ENCODE measurements at regions not wholly inside any gene's neighbourhood (a gene's known extent, or its start where the extent isn't known, plus 50 kb on each side); places are given as distances from the start of the nearest gene placed in this dataset.

DNA sequence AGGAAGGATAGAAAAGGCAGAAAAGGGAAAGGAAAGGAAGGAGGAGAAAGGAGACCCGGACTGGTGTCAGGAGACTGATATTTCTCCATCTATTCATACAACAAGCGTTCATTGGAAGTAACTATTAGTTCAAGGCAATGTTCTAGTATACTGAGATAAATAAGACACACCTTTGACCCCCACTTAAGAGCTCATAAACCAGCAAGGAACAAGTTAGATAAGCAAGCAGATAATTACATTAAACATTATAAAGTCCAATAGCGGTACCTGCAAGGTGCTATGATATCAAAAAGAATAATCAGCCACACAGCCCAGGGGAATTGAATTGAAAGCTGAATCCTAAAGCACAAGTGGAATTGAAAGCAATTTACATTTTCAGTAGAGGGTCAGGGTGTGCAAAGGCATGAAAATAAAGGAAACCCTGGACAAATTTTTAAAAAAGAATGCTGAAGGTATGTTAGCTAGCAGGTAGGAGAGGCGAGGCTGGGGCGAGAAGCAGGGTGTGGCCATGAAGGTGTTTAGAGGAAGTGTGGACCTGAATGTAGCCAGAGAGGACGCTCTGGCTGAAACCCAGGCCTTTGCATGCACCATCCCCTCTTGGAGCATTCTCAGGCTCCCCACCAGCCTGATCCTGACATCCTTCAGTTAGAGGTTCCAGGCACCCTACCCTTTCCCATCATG lies 200.0 kb downstream of the SETD4 start:
- H3F3A ChIP-seq (ENCODE audit: insufficient read depth, low read length), result no peaks in the 10 kb centered on the region
- no peak overlapping the region for H2AFZ ChIP-seq (ENCODE audit: low read length)
- no peaks in the 10 kb centered on the region for H3K27me3 ChIP-seq (replicated peaks; ENCODE audit: insufficient read depth, low read length)
- no peaks in the 10 kb centered on the region for H4K20me1 ChIP-seq (ENCODE audit: insufficient read depth, low read length)
- no peak overlapping the region for H3K4me3 ChIP-seq (ENCODE audit: low read length)
- no peaks in the 10 kb centered on the region for H3K36me3 ChIP-seq (replicated peaks; ENCODE audit: insufficient read depth, low read length)
- no peak for DNase-seq
- no peak overlapping the region for H3K27ac ChIP-seq (ENCODE audit: low read length)
- no peak overlapping the region for H3K4me2 ChIP-seq (ENCODE audit: low read depth, low read length)
- H3K9ac ChIP-seq (ENCODE audit: low read length), result no peak overlapping the region
- TF ChIP-seq EZH2 (optimal IDR thresholded peaks at IDR 0.05; ENCODE audit: low read depth, low read length) (no peak), EZH2phosphoT487 (IDR thresholded peaks at IDR 0.05; ENCODE audit: low read length) (no peak)
- TF ChIP-seq, protein P1, sequence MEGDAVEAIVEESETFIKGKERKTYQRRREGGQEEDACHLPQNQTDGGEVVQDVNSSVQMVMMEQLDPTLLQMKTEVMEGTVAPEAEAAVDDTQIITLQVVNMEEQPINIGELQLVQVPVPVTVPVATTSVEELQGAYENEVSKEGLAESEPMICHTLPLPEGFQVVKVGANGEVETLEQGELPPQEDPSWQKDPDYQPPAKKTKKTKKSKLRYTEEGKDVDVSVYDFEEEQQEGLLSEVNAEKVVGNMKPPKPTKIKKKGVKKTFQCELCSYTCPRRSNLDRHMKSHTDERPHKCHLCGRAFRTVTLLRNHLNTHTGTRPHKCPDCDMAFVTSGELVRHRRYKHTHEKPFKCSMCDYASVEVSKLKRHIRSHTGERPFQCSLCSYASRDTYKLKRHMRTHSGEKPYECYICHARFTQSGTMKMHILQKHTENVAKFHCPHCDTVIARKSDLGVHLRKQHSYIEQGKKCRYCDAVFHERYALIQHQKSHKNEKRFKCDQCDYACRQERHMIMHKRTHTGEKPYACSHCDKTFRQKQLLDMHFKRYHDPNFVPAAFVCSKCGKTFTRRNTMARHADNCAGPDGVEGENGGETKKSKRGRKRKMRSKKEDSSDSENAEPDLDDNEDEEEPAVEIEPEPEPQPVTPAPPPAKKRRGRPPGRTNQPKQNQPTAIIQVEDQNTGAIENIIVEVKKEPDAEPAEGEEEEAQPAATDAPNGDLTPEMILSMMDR (IDR thresholded peaks at IDR 0.05; ENCODE audit: low read length), result no peak
- no peaks in the 10 kb centered on the region for H3K9me2 ChIP-seq (replicated peaks; ENCODE audit: insufficient read depth, low read length)
- no peaks in the 10 kb centered on the region for H3K4me1 ChIP-seq (ENCODE audit: low read length)
- H3K79me2 ChIP-seq (ENCODE audit: low read length), result no peaks in the 10 kb centered on the region
- H3K9me3 ChIP-seq (replicated peaks; ENCODE audit: insufficient read depth, low read length), result no peaks in the 10 kb centered on the region

DNA sequence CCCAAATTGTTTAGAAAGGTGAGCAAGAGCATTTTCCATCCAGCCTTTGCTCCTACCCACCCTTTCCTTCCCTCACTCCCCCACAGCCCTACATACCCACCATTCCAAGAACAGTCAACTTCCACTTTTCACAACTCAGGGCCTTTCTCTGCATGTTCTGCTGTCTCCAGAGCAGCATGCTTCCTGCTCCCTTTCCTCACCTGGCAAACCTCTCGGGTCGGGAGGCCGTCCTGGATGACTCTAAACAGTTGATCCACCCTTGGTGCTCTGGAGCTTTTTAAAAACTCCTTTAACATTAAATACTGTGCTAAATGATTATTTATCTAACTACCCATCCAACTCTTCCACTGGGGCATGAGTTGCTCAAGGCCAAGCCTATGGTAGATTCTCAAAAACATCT lies 200.6 kb downstream of the SETD4 start:
- Histone ChIP-seq H3K4me2 (ENCODE audit: low read depth, low read length) (no peak overlapping the region), H3K79me2 (ENCODE audit: low read length) (no peaks in the 10 kb centered on the region), H2AFZ (ENCODE audit: low read length) (no peak overlapping the region), H3K36me3 (replicated peaks; ENCODE audit: insufficient read depth, low read length) (no peaks in the 10 kb centered on the region), H4K20me1 (ENCODE audit: insufficient read depth, low read length) (no peaks in the 10 kb centered on the region), H3K9me2 (replicated peaks; ENCODE audit: insufficient read depth, low read length) (no peaks in the 10 kb centered on the region), H3K27ac (ENCODE audit: low read length) (no peak overlapping the region), H3K4me3 (ENCODE audit: low read length) (no peak overlapping the region), H3K27me3 (replicated peaks; ENCODE audit: insufficient read depth, low read length) (no peaks in the 10 kb centered on the region), H3F3A (ENCODE audit: insufficient read depth, low read length) (no peaks in the 10 kb centered on the region), H3K9me3 (replicated peaks; ENCODE audit: insufficient read depth, low read length) (no peaks in the 10 kb centered on the region), H3K4me1 (ENCODE audit: low read length) (no peaks in the 10 kb centered on the region), H3K9ac (ENCODE audit: low read length) (no peak overlapping the region)
- no peak for TF ChIP-seq EZH2phosphoT487 (IDR thresholded peaks at IDR 0.05; ENCODE audit: low read length)
- TF ChIP-seq, protein P1 (IDR thresholded peaks at IDR 0.05; ENCODE audit: low read length), result no peak
- TF ChIP-seq EZH2 (optimal IDR thresholded peaks at IDR 0.05; ENCODE audit: low read depth, low read length), result no peak
- DNase-seq, result no peak

DNA sequence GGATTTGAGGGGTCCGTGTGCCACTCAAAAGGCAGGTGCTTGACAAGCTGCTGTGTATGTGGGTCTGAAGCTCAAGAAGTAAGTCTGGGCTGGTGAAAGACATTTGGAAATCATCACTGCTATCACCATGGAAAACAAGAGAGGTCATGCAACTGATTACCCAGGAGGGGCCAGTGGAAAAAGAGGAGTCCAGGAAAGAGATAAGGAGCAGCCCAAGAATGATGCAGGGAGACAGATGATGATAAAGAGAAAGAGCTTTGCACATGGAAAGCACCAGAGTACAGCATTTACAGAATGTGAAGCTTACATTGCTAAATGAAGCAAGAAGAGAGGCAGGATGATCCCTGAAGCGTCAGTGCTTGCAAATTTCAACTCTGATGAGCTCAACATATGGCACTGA lies 203.2 kb downstream of the SETD4 start:
- Histone ChIP-seq H3F3A (ENCODE audit: insufficient read depth, low read length) (no peaks in the 10 kb centered on the region), H4K20me1 (ENCODE audit: insufficient read depth, low read length) (no peaks in the 10 kb centered on the region), H3K9ac (ENCODE audit: low read length) (no peak overlapping the region), H3K27ac (ENCODE audit: low read length) (no peak overlapping the region), H3K4me1 (ENCODE audit: low read length) (peaks cover 12% of the 10 kb centered on the region; the same call in 1 of the 2 replicates), H3K4me2 (ENCODE audit: low read depth, low read length) (no peak overlapping the region), H3K9me3 (replicated peaks; ENCODE audit: insufficient read depth, low read length) (no peaks in the 10 kb centered on the region), H3K79me2 (ENCODE audit: low read length) (no peaks in the 10 kb centered on the region), H3K27me3 (replicated peaks; ENCODE audit: insufficient read depth, low read length) (no peaks in the 10 kb centered on the region), H2AFZ (ENCODE audit: low read length) (no peak overlapping the region), H3K36me3 (replicated peaks; ENCODE audit: insufficient read depth, low read length) (no peaks in the 10 kb centered on the region), H3K4me3 (ENCODE audit: low read length) (no peak overlapping the region), H3K9me2 (replicated peaks; ENCODE audit: insufficient read depth, low read length) (no peaks in the 10 kb centered on the region)
- no peak for DNase-seq
- TF ChIP-seq EZH2 (optimal IDR thresholded peaks at IDR 0.05; ENCODE audit: low read depth, low read length), result no peak

DNA sequence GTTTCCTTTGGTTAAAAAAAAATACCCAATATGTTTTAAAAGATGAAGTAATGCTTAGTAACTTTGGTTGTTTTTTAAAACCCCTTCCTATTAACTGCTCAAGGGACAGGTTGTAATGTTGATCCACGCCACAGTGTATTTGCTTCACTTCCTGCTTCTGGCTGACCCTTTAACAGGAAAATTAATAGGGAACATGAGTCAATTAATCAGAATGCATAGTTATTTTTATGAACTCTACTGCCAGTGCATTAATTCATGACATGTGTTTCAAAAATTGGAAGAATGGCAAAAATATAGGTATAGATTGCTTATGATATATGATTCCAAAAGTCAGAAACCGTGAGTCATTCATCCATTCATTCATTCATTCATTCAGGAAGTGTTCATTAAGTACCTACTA lies 204.8 kb downstream of the SETD4 start:
- Histone ChIP-seq H3K4me1 (ENCODE audit: low read length) (peaks cover 18% of the 10 kb centered on the region), H3K36me3 (replicated peaks; ENCODE audit: insufficient read depth, low read length) (no peaks in the 10 kb centered on the region), H3K9me2 (replicated peaks; ENCODE audit: insufficient read depth, low read length) (no peaks in the 10 kb centered on the region), H3K27me3 (replicated peaks; ENCODE audit: insufficient read depth, low read length) (no peaks in the 10 kb centered on the region), H3F3A (ENCODE audit: insufficient read depth, low read length) (peaks cover 1% of the 10 kb centered on the region; the same call in 1 of the 2 replicates), H2AFZ (ENCODE audit: low read length) (no peak overlapping the region), H3K4me2 (ENCODE audit: low read depth, low read length) (no peak overlapping the region), H3K4me3 (ENCODE audit: low read length) (no peak overlapping the region), H3K9me3 (replicated peaks; ENCODE audit: insufficient read depth, low read length) (no peaks in the 10 kb centered on the region), H4K20me1 (ENCODE audit: insufficient read depth, low read length) (no peaks in the 10 kb centered on the region), H3K79me2 (ENCODE audit: low read length) (no peaks in the 10 kb centered on the region), H3K9ac (ENCODE audit: low read length) (no peak overlapping the region), H3K27ac (ENCODE audit: low read length) (no peak overlapping the region)
- DNase-seq, result no peak
- no peak for TF ChIP-seq EZH2phosphoT487 (IDR thresholded peaks at IDR 0.05; ENCODE audit: low read length)
- TF ChIP-seq EZH2 (optimal IDR thresholded peaks at IDR 0.05; ENCODE audit: low read depth, low read length), result no peak
- TF ChIP-seq, protein P1 (IDR thresholded peaks at IDR 0.05; ENCODE audit: low read length), result no peak
